Fibroblast of villous mesenchyme (primary cell): ENCODE measurements at regions not wholly inside any gene's neighbourhood (a gene's known extent, or its start where the extent isn't known, plus 50 kb on each side); places are given as distances from the start of the nearest gene placed in this dataset.

Experiments used
- DNase-seq: peaks from one replicate; pipeline ENCODE4 v3.0.0-alpha.2; 2010; ENCODE audit warnings: low read depth
- H3K4me3 ChIP-seq: 2 replicates; pipeline ENCODE4 v1.5.1; 2011; ENCODE audit warnings: low read depth, mild to moderate bottlenecking, low read length
- CTCF ChIP-seq: IDR thresholded peaks from 2 replicates; pipeline ENCODE4 v1.5.1; 2012; ENCODE audit warnings: low read depth, mild to moderate bottlenecking, low read length; ENCODE audit not compliant: insufficient read depth

GRCh38 chr6:166877906-166878305 lies 78.4 kb downstream of the RNASET2 start:
- H3K4me3 ChIP-seq = no peak overlapping the region
- no peak for TF ChIP-seq CTCF
- no peak for DNase-seq

GRCh38 chr6:166877349-166877748 lies 79.0 kb downstream of the RNASET2 start:
- DNase-seq = no peak
- no peak for TF ChIP-seq CTCF
- H3K4me3 ChIP-seq = no peak overlapping the region

GRCh38 chr6:166872531-166873009 lies 83.8 kb downstream of the RNASET2 start:
- no peak for TF ChIP-seq CTCF
- DNase-seq = no peak
- no peak overlapping the region for H3K4me3 ChIP-seq

- no peak overlapping the region for H3K4me3 ChIP-seq
- no peak for TF ChIP-seq CTCF
- no peak for DNase-seq
Measured at GRCh38 chr6:166870602-166871208, 85.6 kb downstream of the RNASET2 start.

DNA sequence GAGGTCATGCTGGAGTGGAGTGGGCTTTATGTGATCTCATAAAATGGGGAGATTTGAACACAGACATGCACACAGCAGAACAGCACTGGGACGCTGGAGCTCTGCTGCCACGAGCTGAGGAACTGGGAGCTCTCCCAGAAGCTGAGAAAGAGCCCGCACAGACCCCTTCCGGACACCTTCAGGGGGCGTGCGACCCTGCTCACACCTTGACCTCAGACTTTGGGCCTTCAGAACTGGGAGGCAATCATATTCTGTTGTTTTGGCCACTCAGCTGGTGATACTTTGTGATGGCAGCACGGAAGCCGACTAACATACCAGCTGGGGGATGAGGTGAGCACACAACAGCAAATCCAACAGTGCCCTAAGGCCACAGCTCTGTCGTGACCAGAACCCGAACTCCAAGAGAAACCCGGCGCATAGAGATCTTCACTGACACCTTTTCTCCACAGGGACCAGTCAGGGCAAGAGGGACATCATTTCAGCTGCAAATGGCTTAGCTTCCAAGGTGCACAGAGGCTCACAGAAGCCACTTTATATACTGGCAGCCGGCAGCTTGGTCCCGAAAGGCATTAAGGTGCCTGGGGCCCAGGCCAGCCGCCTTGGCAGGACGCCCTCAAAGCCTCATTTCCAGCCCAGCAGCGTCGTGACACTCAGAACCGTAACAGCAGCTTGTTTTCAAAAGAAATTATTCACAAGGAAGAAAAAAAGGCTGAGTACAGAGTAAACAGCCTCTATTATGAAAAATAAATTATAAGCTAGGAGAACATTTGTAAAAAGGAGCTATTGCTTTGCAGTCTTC lies 89.3 kb downstream of the RNASET2 start:
- no peak for DNase-seq
- H3K4me3 ChIP-seq = no peak overlapping the region
- TF ChIP-seq CTCF = no peak

DNA sequence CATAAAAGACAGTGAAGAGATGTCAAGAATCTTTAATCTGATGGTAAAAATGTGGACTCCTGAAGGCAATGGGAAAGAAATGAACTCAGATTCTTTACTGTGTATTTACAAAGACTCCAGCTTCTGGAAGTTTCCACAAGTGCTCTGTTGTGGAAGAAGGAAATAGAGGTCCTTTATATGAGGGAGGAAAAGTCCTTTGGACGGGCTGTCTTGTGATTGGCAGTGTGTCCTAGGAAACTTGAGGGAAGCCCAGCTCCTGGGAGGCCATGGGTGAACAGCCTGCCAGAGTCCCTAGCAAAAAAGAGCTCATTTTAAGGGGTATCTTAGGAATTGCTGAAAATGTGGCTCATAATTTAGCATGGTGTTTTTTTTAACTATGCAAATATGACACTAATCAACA lies 92.0 kb downstream of the RNASET2 start:
- H3K4me3 ChIP-seq = no peak overlapping the region
- no peak for TF ChIP-seq CTCF
- DNase-seq = no peak
